ENCODE measurements at regions not wholly inside any gene's neighbourhood (a gene's known extent, or its start where the extent isn't known, plus 50 kb on each side); places are given as distances from the start of the nearest gene placed in this dataset.

DNA sequence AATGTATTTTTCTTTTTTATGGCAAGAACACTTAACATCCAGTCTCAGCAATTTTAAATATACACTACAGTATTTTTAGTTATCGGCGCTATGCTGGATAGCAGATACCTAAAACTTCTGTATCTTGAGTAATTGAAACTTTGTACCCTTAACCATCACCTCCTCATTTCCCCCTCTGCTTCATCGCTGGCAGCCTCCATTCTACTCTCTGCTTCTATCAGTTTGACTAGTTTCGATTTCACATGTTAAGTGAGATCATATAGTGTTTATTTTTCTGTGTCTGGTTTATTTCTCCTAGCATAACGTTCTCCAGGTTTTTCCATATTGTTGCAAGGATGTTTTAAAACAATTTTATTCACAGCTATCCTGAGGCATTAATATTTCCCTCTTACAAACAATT lies 340.8 kb upstream of the SLC10A2 start:
- TF ChIP-seq, protein P1, sequence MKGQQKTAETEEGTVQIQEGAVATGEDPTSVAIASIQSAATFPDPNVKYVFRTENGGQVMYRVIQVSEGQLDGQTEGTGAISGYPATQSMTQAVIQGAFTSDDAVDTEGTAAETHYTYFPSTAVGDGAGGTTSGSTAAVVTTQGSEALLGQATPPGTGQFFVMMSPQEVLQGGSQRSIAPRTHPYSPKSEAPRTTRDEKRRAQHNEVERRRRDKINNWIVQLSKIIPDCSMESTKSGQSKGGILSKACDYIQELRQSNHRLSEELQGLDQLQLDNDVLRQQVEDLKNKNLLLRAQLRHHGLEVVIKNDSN (IDR thresholded peaks at IDR 0.05), result no peak
- TF ChIP-seq, protein P2, sequence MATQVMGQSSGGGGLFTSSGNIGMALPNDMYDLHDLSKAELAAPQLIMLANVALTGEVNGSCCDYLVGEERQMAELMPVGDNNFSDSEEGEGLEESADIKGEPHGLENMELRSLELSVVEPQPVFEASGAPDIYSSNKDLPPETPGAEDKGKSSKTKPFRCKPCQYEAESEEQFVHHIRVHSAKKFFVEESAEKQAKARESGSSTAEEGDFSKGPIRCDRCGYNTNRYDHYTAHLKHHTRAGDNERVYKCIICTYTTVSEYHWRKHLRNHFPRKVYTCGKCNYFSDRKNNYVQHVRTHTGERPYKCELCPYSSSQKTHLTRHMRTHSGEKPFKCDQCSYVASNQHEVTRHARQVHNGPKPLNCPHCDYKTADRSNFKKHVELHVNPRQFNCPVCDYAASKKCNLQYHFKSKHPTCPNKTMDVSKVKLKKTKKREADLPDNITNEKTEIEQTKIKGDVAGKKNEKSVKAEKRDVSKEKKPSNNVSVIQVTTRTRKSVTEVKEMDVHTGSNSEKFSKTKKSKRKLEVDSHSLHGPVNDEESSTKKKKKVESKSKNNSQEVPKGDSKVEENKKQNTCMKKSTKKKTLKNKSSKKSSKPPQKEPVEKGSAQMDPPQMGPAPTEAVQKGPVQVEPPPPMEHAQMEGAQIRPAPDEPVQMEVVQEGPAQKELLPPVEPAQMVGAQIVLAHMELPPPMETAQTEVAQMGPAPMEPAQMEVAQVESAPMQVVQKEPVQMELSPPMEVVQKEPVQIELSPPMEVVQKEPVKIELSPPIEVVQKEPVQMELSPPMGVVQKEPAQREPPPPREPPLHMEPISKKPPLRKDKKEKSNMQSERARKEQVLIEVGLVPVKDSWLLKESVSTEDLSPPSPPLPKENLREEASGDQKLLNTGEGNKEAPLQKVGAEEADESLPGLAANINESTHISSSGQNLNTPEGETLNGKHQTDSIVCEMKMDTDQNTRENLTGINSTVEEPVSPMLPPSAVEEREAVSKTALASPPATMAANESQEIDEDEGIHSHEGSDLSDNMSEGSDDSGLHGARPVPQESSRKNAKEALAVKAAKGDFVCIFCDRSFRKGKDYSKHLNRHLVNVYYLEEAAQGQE (IDR thresholded peaks at IDR 0.05; ENCODE audit: low read depth), result no peak
- TF ChIP-seq RAD21 (IDR thresholded peaks at IDR 0.05; ENCODE audit: low read depth), result no peak
- no peak for TF ChIP-seq CREB1 (IDR thresholded peaks at IDR 0.05; ENCODE audit: low read depth)
- TF ChIP-seq, protein P3, sequence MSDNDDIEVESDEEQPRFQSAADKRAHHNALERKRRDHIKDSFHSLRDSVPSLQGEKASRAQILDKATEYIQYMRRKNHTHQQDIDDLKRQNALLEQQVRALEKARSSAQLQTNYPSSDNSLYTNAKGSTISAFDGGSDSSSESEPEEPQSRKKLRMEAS (IDR thresholded peaks at IDR 0.05), result no peak
- TF ChIP-seq TEAD4 (IDR thresholded peaks at IDR 0.05), result no peak
- TF ChIP-seq FOXM1 (IDR thresholded peaks at IDR 0.05; ENCODE audit: borderline replicate concordance, low read depth), result no peak
- TF ChIP-seq TAF1 (IDR thresholded peaks at IDR 0.05; ENCODE audit: low read depth), result no peak
- TF ChIP-seq EP300 (IDR thresholded peaks at IDR 0.05; ENCODE audit: borderline replicate concordance), result no peak
- no peak for TF ChIP-seq EGR1 (IDR thresholded peaks at IDR 0.05)
- no peak for TF ChIP-seq TCF12 (IDR thresholded peaks at IDR 0.05; ENCODE audit: low read depth)
- no peak for TF ChIP-seq CEBPB (IDR thresholded peaks at IDR 0.05)
- TF ChIP-seq NFIC (IDR thresholded peaks at IDR 0.05), result no peak
